ENCODE measurements at regions not wholly inside any gene's neighbourhood (a gene's known extent, or its start where the extent isn't known, plus 50 kb on each side); places are given as distances from the start of the nearest gene placed in this dataset.
"Not testable (repeated sequence)": the region's sequence is repeated elsewhere in the genome, so short reads cannot be mapped to it uniquely, and the experiment has no call there.

DNA sequence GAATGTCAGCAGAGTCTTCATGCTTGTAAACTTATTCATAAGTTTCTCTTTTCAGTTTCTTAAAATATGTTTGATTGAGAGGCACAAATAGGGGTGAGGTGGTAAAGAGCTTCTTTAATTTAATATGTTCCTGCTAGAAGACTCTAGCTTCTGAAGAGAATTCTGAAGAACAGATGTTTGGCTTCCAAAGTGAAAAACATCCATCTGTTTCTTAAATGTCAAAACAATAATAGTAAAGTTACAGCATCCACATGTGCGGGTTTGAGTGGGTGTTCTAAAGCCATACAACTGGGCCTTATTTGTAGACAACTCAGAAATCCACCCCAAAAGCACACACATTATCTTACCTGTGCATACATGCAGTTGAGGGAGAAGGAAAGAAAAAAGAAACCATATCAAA, 144.0 kb upstream of the ADGRL4 start:
- H3K9me3 ChIP-seq (ENCODE audit: control insufficient read depth, insufficient read depth, low read depth, low read length) = peaks cover 3% of the 10 kb centered on the region; the same call in 1 of the 2 replicates
- in situ Hi-C loops (cut with HindIII; ENCODE audit: low pct_unique_long_range_greater_than_20kb, low sequenced_read_pairs) = no loop called here
- POLR2A ChIA-PET = no interaction called here
- CTCF ChIA-PET = no interaction called here
- TF ChIP-seq, protein P1, sequence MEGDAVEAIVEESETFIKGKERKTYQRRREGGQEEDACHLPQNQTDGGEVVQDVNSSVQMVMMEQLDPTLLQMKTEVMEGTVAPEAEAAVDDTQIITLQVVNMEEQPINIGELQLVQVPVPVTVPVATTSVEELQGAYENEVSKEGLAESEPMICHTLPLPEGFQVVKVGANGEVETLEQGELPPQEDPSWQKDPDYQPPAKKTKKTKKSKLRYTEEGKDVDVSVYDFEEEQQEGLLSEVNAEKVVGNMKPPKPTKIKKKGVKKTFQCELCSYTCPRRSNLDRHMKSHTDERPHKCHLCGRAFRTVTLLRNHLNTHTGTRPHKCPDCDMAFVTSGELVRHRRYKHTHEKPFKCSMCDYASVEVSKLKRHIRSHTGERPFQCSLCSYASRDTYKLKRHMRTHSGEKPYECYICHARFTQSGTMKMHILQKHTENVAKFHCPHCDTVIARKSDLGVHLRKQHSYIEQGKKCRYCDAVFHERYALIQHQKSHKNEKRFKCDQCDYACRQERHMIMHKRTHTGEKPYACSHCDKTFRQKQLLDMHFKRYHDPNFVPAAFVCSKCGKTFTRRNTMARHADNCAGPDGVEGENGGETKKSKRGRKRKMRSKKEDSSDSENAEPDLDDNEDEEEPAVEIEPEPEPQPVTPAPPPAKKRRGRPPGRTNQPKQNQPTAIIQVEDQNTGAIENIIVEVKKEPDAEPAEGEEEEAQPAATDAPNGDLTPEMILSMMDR (IDR thresholded peaks at IDR 0.05) = no peak
- TF ChIP-seq, protein P2, sequence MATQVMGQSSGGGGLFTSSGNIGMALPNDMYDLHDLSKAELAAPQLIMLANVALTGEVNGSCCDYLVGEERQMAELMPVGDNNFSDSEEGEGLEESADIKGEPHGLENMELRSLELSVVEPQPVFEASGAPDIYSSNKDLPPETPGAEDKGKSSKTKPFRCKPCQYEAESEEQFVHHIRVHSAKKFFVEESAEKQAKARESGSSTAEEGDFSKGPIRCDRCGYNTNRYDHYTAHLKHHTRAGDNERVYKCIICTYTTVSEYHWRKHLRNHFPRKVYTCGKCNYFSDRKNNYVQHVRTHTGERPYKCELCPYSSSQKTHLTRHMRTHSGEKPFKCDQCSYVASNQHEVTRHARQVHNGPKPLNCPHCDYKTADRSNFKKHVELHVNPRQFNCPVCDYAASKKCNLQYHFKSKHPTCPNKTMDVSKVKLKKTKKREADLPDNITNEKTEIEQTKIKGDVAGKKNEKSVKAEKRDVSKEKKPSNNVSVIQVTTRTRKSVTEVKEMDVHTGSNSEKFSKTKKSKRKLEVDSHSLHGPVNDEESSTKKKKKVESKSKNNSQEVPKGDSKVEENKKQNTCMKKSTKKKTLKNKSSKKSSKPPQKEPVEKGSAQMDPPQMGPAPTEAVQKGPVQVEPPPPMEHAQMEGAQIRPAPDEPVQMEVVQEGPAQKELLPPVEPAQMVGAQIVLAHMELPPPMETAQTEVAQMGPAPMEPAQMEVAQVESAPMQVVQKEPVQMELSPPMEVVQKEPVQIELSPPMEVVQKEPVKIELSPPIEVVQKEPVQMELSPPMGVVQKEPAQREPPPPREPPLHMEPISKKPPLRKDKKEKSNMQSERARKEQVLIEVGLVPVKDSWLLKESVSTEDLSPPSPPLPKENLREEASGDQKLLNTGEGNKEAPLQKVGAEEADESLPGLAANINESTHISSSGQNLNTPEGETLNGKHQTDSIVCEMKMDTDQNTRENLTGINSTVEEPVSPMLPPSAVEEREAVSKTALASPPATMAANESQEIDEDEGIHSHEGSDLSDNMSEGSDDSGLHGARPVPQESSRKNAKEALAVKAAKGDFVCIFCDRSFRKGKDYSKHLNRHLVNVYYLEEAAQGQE (IDR thresholded peaks at IDR 0.05; ENCODE audit: insufficient read depth in 1 of 2, low read depth in 2 of 2, low read length in 1 of 2) = no peak
- TF ChIP-seq SIN3A (IDR thresholded peaks at IDR 0.05; ENCODE audit: borderline replicate concordance, insufficient read depth, low read depth, low read length) (no peak), TCF7L2 (IDR thresholded peaks at IDR 0.05; ENCODE audit: low read depth, low read length) (no peak), POLR2AphosphoS5 (IDR thresholded peaks at IDR 0.05; ENCODE audit: low read depth, low read length) (no peak)
- no peak overlapping the region for H3K4me3 ChIP-seq (ENCODE audit: low read depth in 2 of 2, low read length in 2 of 2)
- no peak overlapping the region for H3K27ac ChIP-seq (ENCODE audit: low read length)
- no TSS peak for BruUV-seq (replicated peaks)
- intact Hi-C loops (cut with micrococcal nuclease; ENCODE audit: unreplicated experiment) = no loop called here
- no peak for ATAC-seq
- no peaks in the 10 kb centered on the region for H3K27me3 ChIP-seq (ENCODE audit: control insufficient read depth, insufficient read depth, low read length)
- no peaks in the 10 kb centered on the region; the same call in 1 of the 2 replicates for H3K4me1 ChIP-seq (ENCODE audit: control insufficient read depth, insufficient read depth, low read length)
- no peak for DNase-seq (ENCODE audit: low read depth, low spot score)
- H3K36me3 ChIP-seq (ENCODE audit: control insufficient read depth, insufficient read depth, low read length) = no peaks in the 10 kb centered on the region

DNA sequence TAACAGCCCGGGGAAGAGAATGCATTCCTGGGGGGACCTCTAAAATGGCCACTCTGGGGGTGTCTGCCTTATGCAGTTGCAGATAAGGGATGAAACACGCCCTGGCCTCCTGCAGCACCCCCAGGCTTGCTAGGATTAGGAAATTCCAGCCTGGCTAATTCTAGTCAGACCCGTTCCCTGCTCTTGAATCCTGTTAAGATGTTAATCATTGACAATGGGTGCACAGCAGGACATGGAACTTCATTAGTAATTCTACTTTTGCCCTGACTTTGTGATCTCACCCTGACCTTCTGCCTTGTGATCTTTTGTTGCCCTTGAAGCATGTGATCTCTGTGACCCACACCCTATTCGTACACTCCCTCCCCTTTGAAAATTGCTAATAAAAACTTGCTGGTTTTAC, 131.7 kb upstream of the ADGRL4 start:
- intact Hi-C loops (cut with micrococcal nuclease; ENCODE audit: unreplicated experiment); ATAC-seq; BruUV-seq (replicated peaks): not testable (repeated sequence)

DNA sequence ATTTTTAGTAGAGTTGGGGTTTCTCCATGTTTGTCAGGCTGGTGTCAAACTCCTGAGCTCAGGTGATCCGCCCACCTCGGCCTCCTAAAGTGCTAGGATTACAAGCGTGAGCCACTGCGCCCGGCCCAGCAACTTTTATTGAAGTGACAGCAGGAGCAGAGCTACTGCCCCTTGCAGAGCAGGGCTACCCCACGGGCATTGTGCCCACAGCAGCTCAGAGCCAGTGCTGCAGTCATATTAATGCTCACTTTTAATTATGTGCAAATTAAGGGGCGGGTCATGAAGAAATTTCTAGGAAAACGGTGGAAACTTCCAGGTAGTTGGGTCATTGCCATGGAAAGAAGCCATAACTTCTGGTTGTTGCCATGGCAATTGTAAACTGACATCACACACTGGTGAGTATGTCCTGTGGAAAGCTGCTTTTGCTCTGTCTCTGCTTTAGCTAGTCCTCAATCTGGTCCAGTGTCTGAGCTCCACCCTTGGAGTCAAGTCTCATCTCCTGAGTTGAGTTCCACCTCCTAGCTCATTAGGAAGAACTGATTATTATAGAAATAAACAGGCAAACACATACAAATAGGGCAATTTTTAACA, 127.3 kb upstream of the ADGRL4 start:
- no peak for DNase-seq (ENCODE audit: low read depth, low spot score)
- Histone ChIP-seq H3K36me3 (ENCODE audit: control insufficient read depth, insufficient read depth, low read length) (no peaks in the 10 kb centered on the region), H3K27me3 (ENCODE audit: control insufficient read depth, insufficient read depth, low read length) (no peaks in the 10 kb centered on the region), H3K4me1 (ENCODE audit: control insufficient read depth, insufficient read depth, low read length) (no peaks in the 10 kb centered on the region), H3K9me3 (ENCODE audit: control insufficient read depth, insufficient read depth, low read depth, low read length) (no peaks in the 10 kb centered on the region; the same call in 1 of the 2 replicates), H3K27ac (ENCODE audit: low read length) (no peak overlapping the region), H3K4me3 (ENCODE audit: low read depth in 2 of 2, low read length in 2 of 2) (no peak overlapping the region)
- no peak for ATAC-seq
- intact Hi-C loops (cut with micrococcal nuclease; ENCODE audit: unreplicated experiment) (no loop called here), in situ Hi-C loops (cut with HindIII; ENCODE audit: low pct_unique_long_range_greater_than_20kb, low sequenced_read_pairs) (no loop called here)
- POLR2A ChIA-PET = no interaction called here
- BruUV-seq (replicated peaks) = no TSS peak
- CTCF ChIA-PET = no interaction called here
- TF ChIP-seq, protein P2 (IDR thresholded peaks at IDR 0.05; ENCODE audit: insufficient read depth in 1 of 2, low read depth in 2 of 2, low read length in 1 of 2) = no peak
- TF ChIP-seq TCF7L2 (IDR thresholded peaks at IDR 0.05; ENCODE audit: low read depth, low read length) = no peak
- no peak for TF ChIP-seq SIN3A (IDR thresholded peaks at IDR 0.05; ENCODE audit: borderline replicate concordance, insufficient read depth, low read depth, low read length)
- TF ChIP-seq, protein P1 (IDR thresholded peaks at IDR 0.05) = no peak
- TF ChIP-seq POLR2AphosphoS5 (IDR thresholded peaks at IDR 0.05; ENCODE audit: low read depth, low read length) = no peak

More for the DNA sequence above, 131.7 kb upstream of the ADGRL4 start:
- CTCF ChIA-PET; H3K4me3 ChIP-seq (ENCODE audit: low read depth in 2 of 2, low read length in 2 of 2); H3K36me3 ChIP-seq (ENCODE audit: control insufficient read depth, insufficient read depth, low read length); H3K9me3 ChIP-seq (ENCODE audit: control insufficient read depth, insufficient read depth, low read depth, low read length); DNase-seq (ENCODE audit: low read depth, low spot score); POLR2A ChIA-PET; H3K27ac ChIP-seq (ENCODE audit: low read length); H3K27me3 ChIP-seq (ENCODE audit: control insufficient read depth, insufficient read depth, low read length); in situ Hi-C loops (cut with HindIII; ENCODE audit: low pct_unique_long_range_greater_than_20kb, low sequenced_read_pairs); H3K4me1 ChIP-seq (ENCODE audit: control insufficient read depth, insufficient read depth, low read length): not testable (repeated sequence)

Data from Panc1 (cell line).